IMR-90 (cell line): ENCODE measurements at regions not wholly inside any gene's neighbourhood (a gene's known extent, or its start where the extent isn't known, plus 50 kb on each side); places are given as distances from the start of the nearest gene placed in this dataset.

Source experiments
- ATAC-seq: fragments of 200-7000 bp; cut with Tn5 transposase; 2 replicates; pipeline ENCODE4 v1.9.1; 2020; ENCODE audit warnings: low read depth, mild to moderate bottlenecking, moderate library complexity
- BruUV-seq: library from RNA; stranded (reverse); fragments of 400-500 nt; replicated peaks from 2 replicates; lab custom pipeline; 2021; lab: Mats Ljungman, UMichigan
- CTCF ChIA-PET: fragments of 300-600 bp; formaldehyde crosslinking; extraction: SDS; loops from one replicate; lab custom pipeline; 2021; ENCODE audit warnings: antibody characterized with exemption; lab: Yijun Ruan, JAX
- POLR2A ChIA-PET: fragments of 300-600 bp; sonication (Branson Sonifier 250); formaldehyde crosslinking; loops from one replicate; lab custom pipeline; 2022; ENCODE audit warnings: antibody characterized with exemption; ENCODE audit not compliant: unreplicated experiment; lab: Charles Lee
- DNase-seq: peaks from one replicate; pipeline ENCODE4 v3.0.0; 2013
- H2AFZ ChIP-seq: replicated peaks from 2 replicates; pipeline ENCODE3; 2013; ENCODE audit warnings: low read length, mild to moderate bottlenecking; ENCODE audit not compliant: poor library complexity
- H2AK5ac ChIP-seq: 2 replicates; pipeline ENCODE4 v1.6.1; 2013; ENCODE audit warnings: low read depth, low read length, inconsistent platforms
- H2AK9ac ChIP-seq: replicated peaks from 2 replicates; pipeline ENCODE3; 2013; ENCODE audit warnings: mild to moderate bottlenecking, low read depth, low read length, moderate library complexity; ENCODE audit not compliant: poor library complexity
- H2BK120ac ChIP-seq: 2 replicates; pipeline ENCODE4 v1.6.1; 2013; ENCODE audit warnings: low read depth, low read length, inconsistent platforms
- H2BK15ac ChIP-seq: 3 replicates; pipeline ENCODE4 v1.6.1; 2013; ENCODE audit warnings: low read depth, low read length, inconsistent platforms
- H2BK20ac ChIP-seq: 2 replicates; pipeline ENCODE4 v1.6.1; 2013; ENCODE audit warnings: low read depth, mild to moderate bottlenecking, inconsistent platforms, low read length, moderate library complexity
- H2BK5ac ChIP-seq: 2 replicates; pipeline ENCODE4 v1.6.1; 2013; ENCODE audit warnings: mild to moderate bottlenecking, low read depth, low read length, inconsistent platforms; ENCODE audit not compliant: poor library complexity, severe bottlenecking
- H3K14ac ChIP-seq: replicated peaks from 2 replicates; pipeline ENCODE4 v1.6.1; 2013; ENCODE audit warnings: low read depth, low read length, inconsistent platforms
- H3K18ac ChIP-seq: 2 replicates; pipeline ENCODE4 v1.6.1; 2013; ENCODE audit warnings: low read depth, low read length, control low read depth
- H3K23ac ChIP-seq: 2 replicates; pipeline ENCODE4 v1.6.1; 2013; ENCODE audit warnings: low read depth, low read length, inconsistent platforms
- H3K27ac ChIP-seq: 2 replicates; pipeline ENCODE4 v1.5.1; 2013; ENCODE audit warnings: mild to moderate bottlenecking, control low read depth, low read length; ENCODE audit not compliant: insufficient read depth
- H3K27me3 ChIP-seq: 2 replicates; pipeline ENCODE4 v1.6.1; 2013; ENCODE audit warnings: low read length; ENCODE audit not compliant: control insufficient read depth, insufficient read depth
- H3K36me3 ChIP-seq: 2 replicates; pipeline ENCODE4 v1.6.1; 2013; ENCODE audit warnings: low read length, mixed read lengths; ENCODE audit not compliant: control insufficient read depth, insufficient read depth
- H3K4ac ChIP-seq: 2 replicates; pipeline ENCODE4 v1.6.1; 2013; ENCODE audit warnings: low read depth, low read length, inconsistent platforms
- H3K4me1 ChIP-seq: 2 replicates; pipeline ENCODE4 v1.6.1; 2013; ENCODE audit warnings: low read length, mixed read lengths; ENCODE audit not compliant: control insufficient read depth, insufficient read depth
- H3K4me2 ChIP-seq: 2 replicates; pipeline ENCODE4 v1.6.1; 2013; ENCODE audit warnings: low read depth, mild to moderate bottlenecking, control low read depth, low read length, moderate library complexity
- H3K4me3 ChIP-seq: 2 replicates; pipeline ENCODE4 v1.5.1; 2013; ENCODE audit warnings: low read depth, mild to moderate bottlenecking, control low read depth, low read length, moderate library complexity; ENCODE audit not compliant: insufficient read depth
- H3K56ac ChIP-seq: 2 replicates; pipeline ENCODE4 v1.6.1; 2013; ENCODE audit warnings: low read length, inconsistent platforms; ENCODE audit not compliant: insufficient read depth; ENCODE audit errors: extremely low read depth
- H3K79me1 ChIP-seq, 2 experiments: 2 replicates each; pipeline ENCODE4 v1.6.1; 2013; ENCODE audit warnings: low read length in 2 of 2, inconsistent platforms in 1 of 2, low read depth in 1 of 2
- H3K9ac ChIP-seq: 2 replicates; pipeline ENCODE4 v1.6.1; 2013; ENCODE audit warnings: low read depth, low read length, control low read depth
- H3K9me1 ChIP-seq: 2 replicates; pipeline ENCODE4 v1.6.1; 2013; ENCODE audit warnings: low read length, inconsistent platforms; ENCODE audit not compliant: insufficient read depth
- H3K9me3 ChIP-seq: 2 replicates; pipeline ENCODE4 v1.6.1; 2013; ENCODE audit warnings: low read length; ENCODE audit not compliant: control insufficient read depth, insufficient read depth
- H4K20me1 ChIP-seq: 2 replicates; pipeline ENCODE4 v1.6.1; 2013; ENCODE audit warnings: low read length, inconsistent platforms; ENCODE audit not compliant: insufficient read depth
- H4K5ac ChIP-seq: 2 replicates; pipeline ENCODE4 v1.6.1; 2013; ENCODE audit warnings: mild to moderate bottlenecking, low read depth, low read length, control low read depth
- H4K8ac ChIP-seq, 2 experiments: 2 replicates each; pipeline ENCODE4 v1.6.1; 2013; ENCODE audit warnings: low read depth in 2 of 2, low read length in 2 of 2, control low read depth in 1 of 2, inconsistent platforms in 1 of 2
- H4K91ac ChIP-seq: 2 replicates; pipeline ENCODE4 v1.6.1; 2013; ENCODE audit warnings: low read depth, low read length, inconsistent platforms; ENCODE audit not compliant: insufficient read depth
- ELK1 ChIP-seq: fragments of 150-350 bp; IDR thresholded peaks from 2 replicates; pipeline ENCODE4 v1.6.1; 2016; ENCODE audit warnings: low read depth, mild to moderate bottlenecking, low read length, moderate library complexity, borderline replicate concordance
- FOS ChIP-seq: fragments of 150-350 bp; IDR thresholded peaks from 2 replicates; pipeline ENCODE4 v1.6.1; 2016; ENCODE audit warnings: low read depth, low read length
- MAFK ChIP-seq: IDR thresholded peaks from 2 replicates; pipeline ENCODE4 v1.6.1; 2012; ENCODE audit warnings: low read depth, low read length, improper control_type of control experiment
- WGBS, 2 experiments: methylation state at CpG; one replicate each; pipeline versions ENCODE4 v1.1.5 to v1.1.7; 2013; ENCODE audit warnings: missing lambda C conversion rate in 2 of 2; ENCODE audit not compliant: insufficient read length in 1 of 2; ENCODE audit errors: extremely low coverage in 2 of 2; 5-methylcytosine and 5-hydroxymethylcytosine counted together
- dilution Hi-C: fragments of 300-500 bp; cut with HindIII; formaldehyde crosslinking; loops from one replicate; pipeline ENCODE4 v1.14.3; 2018; ENCODE audit warnings: low sequenced_read_pairs; ENCODE audit not compliant: unreplicated experiment
- in situ Hi-C: fragments of 300-500 bp; cut with MboI; formaldehyde crosslinking; loops from 3 replicates; pipeline ENCODE4 v1.14.3; 2019; ENCODE audit warnings: low sequenced_read_pairs, inconsistent platforms, mixed read lengths
- intact Hi-C: fragments of 100-400 bp; cut with micrococcal nuclease; formaldehyde crosslinking; loops from 2 replicates; pipeline ENCODE4 v1.10.0; 2022

GRCh38 chr3:191563722-191564121 is 102.8 kb downstream of the PYDC2 start:
- no peak overlapping the region for H2AK5ac ChIP-seq
- WGBS, 2 experiments = no CpG with 5 or more reads among the region's 7 CpGs
- H3K4ac ChIP-seq = no peak overlapping the region
- H3K9me3 ChIP-seq = peaks cover 3% of the 10 kb centered on the region; the same call in 1 of the 2 replicates
- no peak overlapping the region for H4K5ac ChIP-seq
- H3K4me3 ChIP-seq = no peak overlapping the region
- no peaks in the 10 kb centered on the region for H4K20me1 ChIP-seq
- ChIA-PET CTCF (interaction anchor here (0.6 kb wide), 1 partner anchor 880 kb away, joined by 3 read pairs; no protein-coding TSS in a partner anchor), POLR2A (no interaction called here)
- DNase-seq = no peak
- no peak overlapping the region for H2BK20ac ChIP-seq
- dilution Hi-C loops = no loop called here
- no peaks in the 10 kb centered on the region for H3K4me1 ChIP-seq
- no peak overlapping the region for H3K14ac ChIP-seq
- no peak overlapping the region for H2BK5ac ChIP-seq
- no peak overlapping the region for H2BK120ac ChIP-seq
- H4K91ac ChIP-seq = no peak overlapping the region
- no peak overlapping the region for H3K9ac ChIP-seq
- in situ Hi-C loops = no loop called here
- ATAC-seq = no peak
- no peak overlapping the region for H2AFZ ChIP-seq
- no peak overlapping the region for H3K23ac ChIP-seq
- H3K9me1 ChIP-seq = no peaks in the 10 kb centered on the region
- H3K79me1 ChIP-seq = no peaks in the 10 kb centered on the region
- no peak overlapping the region for H3K56ac ChIP-seq
- H3K18ac ChIP-seq = no peak overlapping the region
- no TSS peak for BruUV-seq
- H2BK15ac ChIP-seq = no peak overlapping the region
- no peaks in the 10 kb centered on the region for H3K36me3 ChIP-seq
- no peak overlapping the region for H2AK9ac ChIP-seq
- H3K4me2 ChIP-seq = no peak overlapping the region
- intact Hi-C loops = no loop called here
- no peak overlapping the region for H4K8ac ChIP-seq
- no peaks in the 10 kb centered on the region for H3K27me3 ChIP-seq
- no peak overlapping the region for H3K27ac ChIP-seq
- no peak for TF ChIP-seq ELK1
- no peak for TF ChIP-seq FOS
- TF ChIP-seq MAFK = peak; percentile 86
